Heart right ventricle (tissue), 16 donors: ENCODE measurements at regions not wholly inside any gene's neighbourhood (a gene's known extent, or its start where the extent isn't known, plus 50 kb on each side); places are given as distances from the start of the nearest gene placed in this dataset.

Source experiments
- ATAC-seq, 8 donors: fragments of 200-7000 bp; cut with Tn5 transposase; one replicate each; pipeline ENCODE4 v1.9.1; 2020; ENCODE audit warnings: mild to moderate bottlenecking in 8 of 8, moderate library complexity in 8 of 8, moderate number of reproducible peaks in 1 of 8
- DNase-seq, 2 donors: peaks; one replicate each; pipeline ENCODE4 v3.0.0-alpha.2; 2020
- H3K27ac ChIP-seq, 10 donors: fragments of 200-600 bp; sonication (generic) in 2 of 10; one replicate each; pipeline versions ENCODE4 v1.5.0 to v1.8.0; 2020 to 2022; ENCODE audit warnings: mild to moderate bottlenecking in 3 of 10
- H3K27me3 ChIP-seq, 7 donors: fragments of 200-600 bp; one replicate each; pipeline ENCODE4 v1.8.0; 2021 to 2022; ENCODE audit warnings: mild to moderate bottlenecking in 2 of 7
- H3K36me3 ChIP-seq, 9 donors: fragments of 200-600 bp; sonication (generic) in 1 of 9; one replicate each; pipeline versions ENCODE4 v1.5.0 to v1.8.0; 2020 to 2022; ENCODE audit warnings: mild to moderate bottlenecking in 2 of 9
- H3K4me1 ChIP-seq, 9 donors: fragments of 200-600 bp; sonication (generic) in 1 of 9; one replicate each; pipeline versions ENCODE4 v1.5.0 to v1.8.0; 2020 to 2022; ENCODE audit warnings: mild to moderate bottlenecking in 4 of 9
- H3K4me3 ChIP-seq, 10 donors: fragments of 200-600 bp; sonication (generic) in 2 of 10; one replicate each; pipeline versions ENCODE4 v1.5.0 to v1.8.0; 2020 to 2022; ENCODE audit warnings: mild to moderate bottlenecking in 7 of 10, moderate library complexity in 2 of 10
- H3K9me3 ChIP-seq, 11 donors: fragments of 200-600 bp in 10 of 11; sonication (generic) in 2 of 11; one replicate each; pipeline versions ENCODE4 v1.5.0 to v1.8.0; 2013 to 2022; ENCODE audit warnings: mild to moderate bottlenecking in 2 of 11, control low read depth in 1 of 11, moderate library complexity in 1 of 11
- CTCF ChIP-seq, 9 donors: fragments of 200-600 bp; sonication (generic) in 2 of 9; IDR thresholded peaks; one replicate each; pipeline versions ENCODE4 v1.5.0 to v1.8.0; 2021 to 2022; ENCODE audit warnings: antibody characterized with exemption in 9 of 9, mild to moderate bottlenecking in 5 of 9, moderate library complexity in 1 of 9
- WGBS, 2 donors: extraction: QIAGEN DNeasy Blood & Tissue Kit; methylation state at CpG; one replicate each; pipeline ENCODE4 v1.1.7; 2013; ENCODE audit warnings: inconsistent platforms in 1 of 2; 5-methylcytosine and 5-hydroxymethylcytosine counted together
- intact Hi-C, 10 donors: fragments of 100-400 bp; cut with DNase I; formaldehyde crosslinking; loops; one replicate each; pipeline versions ENCODE4 v1.11.1 to v1.14.2; 2022
- donor health status: Arrhythmogenic right ventricular cardiomyopathy.
- donor health status: ischemic (EF 13 %, LVEDD 7.1; RV severe dilation, severe dysfunction).
- donor health status: healthy with polysubstance abuse.
- donor health status: DM: no; HTN: yes; CAD: no.
- donor health status: DM: no; HTN: no; CAD: no.
- donor health status: ischemic (EF 25% LVEDD 6.9; RV normal size, moderate dysfunction).
- donor health status: ischemic (EF 25% LVEDD 5.7; RV mildly dilated, moderate dysfunction).
- donor health status: healthy.
- donor health status: DM: yes; HTN: yes; CAD: no.
- donor health status: Ischemic cardiomyopathy.
- donor health status: ischemic (EF 35%, LVEDD 5.7; RV mildly dilated, moderate dysfunction).
- donor health status: nonischemic (EF 11% LVEDD 7.7; RV severe dilation, severe dysfunction).
- donor health status: DM: yes; HTN: yes; CAD: no.
- donor health status: PGD.
- donor health status: ischemic (EF 29% LVEDD 5.4; RV normal size, mild dysfunction).
- donor health status: nonischemic (EF 23%, LVEDD 6.1; RV moderate dilation, normal function).

GRCh38 chr1:55321942-55322341, 106.8 kb upstream of the USP24 start:
- no peak overlapping the region for H3K27ac ChIP-seq
- intact Hi-C loops: no loop called here
- 67 to 86% methylated on average over 2 of the region's 2 CpGs for WGBS, 2 donors
- no peaks in the 10 kb centered on the region for H3K27me3 ChIP-seq
- no peak for ATAC-seq
- no peaks in the 10 kb centered on the region for H3K36me3 ChIP-seq
- no peak overlapping the region for H3K4me3 ChIP-seq
- no peak for DNase-seq
- no peaks in the 10 kb centered on the region for H3K9me3 ChIP-seq
- TF ChIP-seq CTCF (IDR thresholded peaks at IDR 0.05): no peak
- H3K4me1 ChIP-seq: peaks cover 0 to 27% (median 12%) of the 10 kb centered on the region in 9 donors

GRCh38 chr1:55320891-55321290, 105.7 kb upstream of the USP24 start:
- no peak overlapping the region for H3K27ac ChIP-seq
- H3K9me3 ChIP-seq: no peaks in the 10 kb centered on the region
- DNase-seq: no peak
- no peak for TF ChIP-seq CTCF (IDR thresholded peaks at IDR 0.05)
- no peak overlapping the region for H3K4me3 ChIP-seq
- no peaks in the 10 kb centered on the region for H3K36me3 ChIP-seq
- intact Hi-C loops: no loop called here
- no peak for ATAC-seq
- H3K27me3 ChIP-seq: no peaks in the 10 kb centered on the region
- peaks cover 0 to 37% (median 18%) of the 10 kb centered on the region in 9 donors for H3K4me1 ChIP-seq
- 94 to 98% methylated on average over 2 of the region's 2 CpGs for WGBS, 2 donors

GRCh38 chr1:55318116-55318817, 103.1 kb upstream of the USP24 start:
- no peaks in the 10 kb centered on the region for H3K9me3 ChIP-seq
- no peak for TF ChIP-seq CTCF (IDR thresholded peaks at IDR 0.05)
- H3K4me3 ChIP-seq: no peak overlapping the region
- H3K36me3 ChIP-seq: no peaks in the 10 kb centered on the region
- intact Hi-C loops: no loop called here
- peak in 1 of 2 donors; percentile 54 for DNase-seq
- peak; percentile 38 to 89 (median 80) for ATAC-seq
- peaks cover 0 to 40% (median 18%) of the 10 kb centered on the region in 9 donors for H3K4me1 ChIP-seq
- H3K27ac ChIP-seq: peak overlapping the region in 6 of 10 donors; percentile 10 to 76 (median 53)
- WGBS, 2 donors: 44 to 49% methylated on average over 6 of the region's 6 CpGs
- no peaks in the 10 kb centered on the region for H3K27me3 ChIP-seq

GRCh38 chr1:55317673-55318072, 102.5 kb upstream of the USP24 start:
- intact Hi-C loops: no loop called here
- DNase-seq (no peak), ATAC-seq (peak in 2 of 8 donors; percentile 24 to 35)
- WGBS, 2 donors: 60 to 62% methylated on average over 3 of the region's 3 CpGs
- Histone ChIP-seq H3K27ac (peak overlapping the region in 5 of 10 donors; percentile 10 to 76 (median 55)), H3K36me3 (no peaks in the 10 kb centered on the region), H3K4me3 (no peak overlapping the region), H3K4me1 (peaks cover 0 to 40% (median 18%) of the 10 kb centered on the region in 9 donors), H3K27me3 (no peaks in the 10 kb centered on the region), H3K9me3 (no peaks in the 10 kb centered on the region)
- no peak for TF ChIP-seq CTCF (IDR thresholded peaks at IDR 0.05)
